ENCODE measurements at regions not wholly inside any gene's neighbourhood (a gene's known extent, or its start where the extent isn't known, plus 50 kb on each side); places are given as distances from the start of the nearest gene placed in this dataset.

DNA sequence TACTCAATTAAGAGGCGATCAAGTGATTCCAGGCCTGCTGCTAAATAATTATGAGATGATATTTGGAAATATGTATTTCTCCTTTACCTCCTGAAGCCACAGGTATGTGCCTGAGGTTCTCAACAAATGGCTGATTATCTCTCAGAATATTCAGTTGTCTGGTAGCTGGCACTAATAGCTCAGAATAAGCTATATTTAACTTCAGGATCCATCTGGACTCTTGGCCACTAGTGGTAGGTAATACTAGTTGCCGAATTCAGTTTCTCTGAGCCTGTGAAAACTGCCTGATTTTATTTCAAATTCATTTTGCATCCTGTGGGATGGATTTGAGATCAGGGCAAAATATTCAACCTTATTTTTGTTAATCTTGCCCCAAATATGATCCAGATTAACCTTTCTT is 499.0 kb downstream of the DIPK2A start:
- Histone ChIP-seq H3K4me3 (ENCODE audit: low read depth, low read length) (no peak overlapping the region), H3K27me3 (ENCODE audit: control insufficient read depth, insufficient read depth, low read length) (no peaks in the 10 kb centered on the region), H3K9me3 (ENCODE audit: control insufficient read depth, insufficient read depth, low read length) (no peaks in the 10 kb centered on the region), H3K27ac (ENCODE audit: low read depth, low read length) (no peak overlapping the region)
- ChIA-PET CTCF (no interaction called here), POLR2A (no interaction called here)
- DNase-seq (ENCODE audit: low read depth, low spot score): no peak
- TF ChIP-seq, protein P1, sequence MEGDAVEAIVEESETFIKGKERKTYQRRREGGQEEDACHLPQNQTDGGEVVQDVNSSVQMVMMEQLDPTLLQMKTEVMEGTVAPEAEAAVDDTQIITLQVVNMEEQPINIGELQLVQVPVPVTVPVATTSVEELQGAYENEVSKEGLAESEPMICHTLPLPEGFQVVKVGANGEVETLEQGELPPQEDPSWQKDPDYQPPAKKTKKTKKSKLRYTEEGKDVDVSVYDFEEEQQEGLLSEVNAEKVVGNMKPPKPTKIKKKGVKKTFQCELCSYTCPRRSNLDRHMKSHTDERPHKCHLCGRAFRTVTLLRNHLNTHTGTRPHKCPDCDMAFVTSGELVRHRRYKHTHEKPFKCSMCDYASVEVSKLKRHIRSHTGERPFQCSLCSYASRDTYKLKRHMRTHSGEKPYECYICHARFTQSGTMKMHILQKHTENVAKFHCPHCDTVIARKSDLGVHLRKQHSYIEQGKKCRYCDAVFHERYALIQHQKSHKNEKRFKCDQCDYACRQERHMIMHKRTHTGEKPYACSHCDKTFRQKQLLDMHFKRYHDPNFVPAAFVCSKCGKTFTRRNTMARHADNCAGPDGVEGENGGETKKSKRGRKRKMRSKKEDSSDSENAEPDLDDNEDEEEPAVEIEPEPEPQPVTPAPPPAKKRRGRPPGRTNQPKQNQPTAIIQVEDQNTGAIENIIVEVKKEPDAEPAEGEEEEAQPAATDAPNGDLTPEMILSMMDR (IDR thresholded peaks at IDR 0.05; ENCODE audit: low read depth, low read length): no peak

DNA sequence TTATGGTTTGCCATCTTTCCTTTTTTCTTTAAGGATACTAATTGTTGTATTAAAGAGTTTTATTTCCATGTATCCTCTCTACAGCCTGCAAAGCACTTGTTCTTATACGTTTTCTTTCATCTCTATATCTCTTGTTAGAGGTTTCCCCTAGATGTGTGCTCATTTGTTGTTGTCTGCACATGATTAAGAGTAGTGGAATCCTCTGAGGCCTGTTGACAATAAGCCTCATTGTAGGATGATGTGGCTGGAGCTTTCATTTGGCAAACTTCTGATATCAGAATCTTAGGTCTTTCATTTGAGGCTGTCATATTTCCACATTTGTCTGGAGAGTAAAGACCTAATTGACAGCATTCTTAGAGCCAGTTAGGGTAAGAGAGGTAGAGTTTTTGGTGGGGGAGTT is 506.0 kb downstream of the DIPK2A start:
- no peaks in the 10 kb centered on the region for H3K27me3 ChIP-seq (ENCODE audit: control insufficient read depth, insufficient read depth, low read length)
- no peaks in the 10 kb centered on the region for H3K9me3 ChIP-seq (ENCODE audit: control insufficient read depth, insufficient read depth, low read length)
- POLR2A ChIA-PET: no interaction called here
- CTCF ChIA-PET: no interaction called here
- DNase-seq (ENCODE audit: low read depth, low spot score): no peak
- no peak overlapping the region for H3K4me3 ChIP-seq (ENCODE audit: low read depth, low read length)
- TF ChIP-seq, protein P1 (IDR thresholded peaks at IDR 0.05; ENCODE audit: low read depth, low read length): no peak
- H3K27ac ChIP-seq (ENCODE audit: low read depth, low read length): no peak overlapping the region

DNA sequence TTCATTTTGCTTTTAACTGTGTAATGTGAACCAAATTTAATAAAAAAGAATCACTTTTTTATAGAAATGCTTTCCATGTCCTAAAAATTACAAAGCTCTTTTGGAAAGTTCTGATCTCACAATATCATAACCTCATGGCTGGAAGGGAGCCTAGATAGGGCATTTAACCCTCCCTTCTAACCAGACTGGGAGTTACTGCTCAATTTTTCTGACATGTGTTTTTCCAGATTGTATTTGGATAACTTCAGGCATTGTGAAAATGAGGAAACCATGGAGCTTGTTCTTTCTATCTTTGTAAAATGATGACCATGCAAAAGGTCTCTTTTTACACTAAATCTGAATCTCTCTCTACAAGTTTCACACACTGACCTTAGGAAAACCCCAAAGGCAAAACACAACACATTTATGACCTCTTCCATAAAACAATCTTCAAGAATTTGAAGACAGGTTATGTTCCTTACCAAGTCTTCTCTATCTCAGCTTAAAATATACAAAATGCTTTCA is 508.8 kb downstream of the DIPK2A start:
- POLR2A ChIA-PET: no interaction called here
- Histone ChIP-seq H3K9me3 (ENCODE audit: control insufficient read depth, insufficient read depth, low read length) (no peaks in the 10 kb centered on the region), H3K27me3 (ENCODE audit: control insufficient read depth, insufficient read depth, low read length) (no peaks in the 10 kb centered on the region), H3K4me3 (ENCODE audit: low read depth, low read length) (no peak overlapping the region), H3K27ac (ENCODE audit: low read depth, low read length) (no peak overlapping the region)
- TF ChIP-seq, protein P1 (IDR thresholded peaks at IDR 0.05; ENCODE audit: low read depth, low read length): no peak
- CTCF ChIA-PET: no interaction called here
- no peak for DNase-seq (ENCODE audit: low read depth, low spot score)

DNA sequence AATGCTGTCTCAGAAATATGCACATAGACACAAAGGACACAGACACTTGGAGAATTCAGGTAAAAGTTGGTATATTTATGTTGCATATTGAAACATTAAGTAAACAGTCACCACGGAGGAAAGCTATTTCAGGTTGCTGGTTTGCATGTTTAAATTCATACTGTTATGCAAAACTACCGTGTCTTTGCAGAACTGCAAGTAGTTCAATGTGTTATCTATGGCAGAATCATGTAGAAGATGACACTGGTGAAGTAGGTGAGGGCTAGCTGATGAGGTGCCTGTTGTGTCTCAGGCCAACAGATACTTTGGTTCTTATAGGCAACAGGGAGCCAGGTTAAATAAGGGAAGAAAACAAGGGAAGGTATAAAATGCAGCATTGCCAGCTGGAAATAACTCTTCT is 511.3 kb downstream of the DIPK2A start:
- no peak overlapping the region for H3K4me3 ChIP-seq (ENCODE audit: low read depth, low read length)
- no peaks in the 10 kb centered on the region for H3K9me3 ChIP-seq (ENCODE audit: control insufficient read depth, insufficient read depth, low read length)
- ChIA-PET POLR2A (no interaction called here), CTCF (no interaction called here)
- TF ChIP-seq, protein P1 (IDR thresholded peaks at IDR 0.05; ENCODE audit: low read depth, low read length): no peak
- no peak overlapping the region for H3K27ac ChIP-seq (ENCODE audit: low read depth, low read length)
- H3K27me3 ChIP-seq (ENCODE audit: control insufficient read depth, insufficient read depth, low read length): no peaks in the 10 kb centered on the region
- DNase-seq (ENCODE audit: low read depth, low spot score): no peak

DNA sequence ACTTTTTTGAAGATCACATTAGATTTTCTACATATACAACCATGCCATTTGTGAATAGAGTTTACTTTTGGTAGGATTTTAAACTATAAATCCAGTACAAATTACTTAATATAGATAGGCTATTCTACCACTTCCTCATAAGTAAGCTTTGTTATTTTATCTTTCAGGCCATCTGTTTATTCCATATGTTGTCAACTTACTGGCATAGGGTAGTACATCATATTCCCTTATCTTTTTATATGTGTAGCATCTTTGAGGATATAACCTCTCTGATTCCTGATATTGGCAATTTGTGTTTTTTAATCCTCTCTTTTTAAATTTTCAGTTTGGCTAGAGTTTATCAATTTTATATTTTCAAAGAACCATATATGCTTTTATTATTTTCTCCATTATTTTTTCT is 515.4 kb downstream of the DIPK2A start:
- Histone ChIP-seq H3K9me3 (ENCODE audit: control insufficient read depth, insufficient read depth, low read length) (no peaks in the 10 kb centered on the region), H3K4me3 (ENCODE audit: low read depth, low read length) (no peak overlapping the region), H3K27ac (ENCODE audit: low read depth, low read length) (no peak overlapping the region), H3K27me3 (ENCODE audit: control insufficient read depth, insufficient read depth, low read length) (no peaks in the 10 kb centered on the region)
- DNase-seq (ENCODE audit: low read depth, low spot score): no peak
- TF ChIP-seq, protein P1 (IDR thresholded peaks at IDR 0.05; ENCODE audit: low read depth, low read length): no peak
- ChIA-PET CTCF (no interaction called here), POLR2A (no interaction called here)
